ENCODE measurements at regions not wholly inside any gene's neighbourhood (a gene's known extent, or its start where the extent isn't known, plus 50 kb on each side); places are given as distances from the start of the nearest gene placed in this dataset.

DNA sequence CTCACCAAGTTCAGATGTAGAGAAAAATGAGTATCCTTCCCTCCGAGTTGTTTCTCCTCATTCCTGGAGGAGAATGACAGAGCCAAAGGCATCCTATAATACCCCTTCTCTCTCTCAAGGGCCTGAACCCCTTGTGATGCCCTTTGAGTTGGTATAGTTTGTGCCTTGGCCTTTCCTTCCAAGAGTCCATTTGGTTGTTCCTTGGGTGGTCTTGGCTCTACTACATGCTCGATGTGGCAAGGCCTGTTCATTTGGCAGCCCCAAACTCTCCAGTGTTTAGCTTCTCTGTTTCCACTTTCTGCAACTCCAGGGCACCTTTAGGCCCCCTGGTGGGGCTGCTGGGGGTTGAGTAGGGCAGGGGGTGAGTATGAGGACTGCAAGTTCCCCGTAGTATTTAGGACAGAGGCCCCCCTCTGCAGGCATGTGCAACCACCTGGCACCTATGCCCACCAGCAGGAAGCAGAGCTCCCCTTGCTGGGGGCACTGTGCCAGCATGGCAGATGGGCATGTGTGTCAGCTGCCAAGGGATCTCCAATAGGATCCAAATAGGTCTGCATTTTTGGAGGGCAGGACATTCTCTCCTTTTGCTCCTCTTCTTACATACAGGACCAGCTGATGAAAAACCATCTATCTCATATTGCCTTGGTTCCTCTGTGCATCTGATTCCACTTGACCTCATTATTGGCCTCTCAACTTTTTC, 217.2 kb upstream of the CADM1 start:
- Histone ChIP-seq H3K27ac (ENCODE audit: low read length) (no peak overlapping the region), H3K9me3 (ENCODE audit: control insufficient read depth, insufficient read depth, low read depth, low read length) (peaks cover 6% of the 10 kb centered on the region), H3K4me1 (ENCODE audit: control insufficient read depth, insufficient read depth, low read length) (no peaks in the 10 kb centered on the region), H3K27me3 (ENCODE audit: control insufficient read depth, insufficient read depth, low read length) (0 out of 2 replicates have a peak, but pooled peaks cover 2% of the 10 kb centered on the region), H3K4me3 (ENCODE audit: low read depth in 2 of 2, low read length in 2 of 2) (no peak overlapping the region), H3K36me3 (ENCODE audit: control insufficient read depth, insufficient read depth, low read length) (no peaks in the 10 kb centered on the region)
- no TSS peak for BruUV-seq (replicated peaks)
- CTCF ChIA-PET, result no interaction called here
- in situ Hi-C loops (cut with HindIII; ENCODE audit: low pct_unique_long_range_greater_than_20kb, low sequenced_read_pairs) (no loop called here), intact Hi-C loops (cut with micrococcal nuclease; ENCODE audit: unreplicated experiment) (no loop called here)
- POLR2A ChIA-PET, result no interaction called here
- DNase-seq (ENCODE audit: low read depth, low spot score), result no peak
- no peak for ATAC-seq
- TF ChIP-seq, protein P1, sequence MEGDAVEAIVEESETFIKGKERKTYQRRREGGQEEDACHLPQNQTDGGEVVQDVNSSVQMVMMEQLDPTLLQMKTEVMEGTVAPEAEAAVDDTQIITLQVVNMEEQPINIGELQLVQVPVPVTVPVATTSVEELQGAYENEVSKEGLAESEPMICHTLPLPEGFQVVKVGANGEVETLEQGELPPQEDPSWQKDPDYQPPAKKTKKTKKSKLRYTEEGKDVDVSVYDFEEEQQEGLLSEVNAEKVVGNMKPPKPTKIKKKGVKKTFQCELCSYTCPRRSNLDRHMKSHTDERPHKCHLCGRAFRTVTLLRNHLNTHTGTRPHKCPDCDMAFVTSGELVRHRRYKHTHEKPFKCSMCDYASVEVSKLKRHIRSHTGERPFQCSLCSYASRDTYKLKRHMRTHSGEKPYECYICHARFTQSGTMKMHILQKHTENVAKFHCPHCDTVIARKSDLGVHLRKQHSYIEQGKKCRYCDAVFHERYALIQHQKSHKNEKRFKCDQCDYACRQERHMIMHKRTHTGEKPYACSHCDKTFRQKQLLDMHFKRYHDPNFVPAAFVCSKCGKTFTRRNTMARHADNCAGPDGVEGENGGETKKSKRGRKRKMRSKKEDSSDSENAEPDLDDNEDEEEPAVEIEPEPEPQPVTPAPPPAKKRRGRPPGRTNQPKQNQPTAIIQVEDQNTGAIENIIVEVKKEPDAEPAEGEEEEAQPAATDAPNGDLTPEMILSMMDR (IDR thresholded peaks at IDR 0.05), result no peak
- TF ChIP-seq TCF7L2 (IDR thresholded peaks at IDR 0.05; ENCODE audit: low read depth, low read length) (no peak), POLR2AphosphoS5 (IDR thresholded peaks at IDR 0.05; ENCODE audit: low read depth, low read length) (no peak)

GRCh38 chr11:115720602-115721245, 216.5 kb upstream of the CADM1 start:
- H3K36me3 ChIP-seq (ENCODE audit: control insufficient read depth, insufficient read depth, low read length), result no peaks in the 10 kb centered on the region
- no peak overlapping the region for H3K27ac ChIP-seq (ENCODE audit: low read length)
- no TSS peak for BruUV-seq (replicated peaks)
- no peak for TF ChIP-seq POLR2AphosphoS5 (IDR thresholded peaks at IDR 0.05; ENCODE audit: low read depth, low read length)
- TF ChIP-seq TCF7L2 (IDR thresholded peaks at IDR 0.05; ENCODE audit: low read depth, low read length), result no peak
- TF ChIP-seq, protein P1 (IDR thresholded peaks at IDR 0.05), result no peak
- no peak for TF ChIP-seq REST (IDR thresholded peaks at IDR 0.05; ENCODE audit: insufficient read depth in 1 of 2, low read depth in 2 of 2, low read length in 1 of 2)
- TF ChIP-seq SIN3A (IDR thresholded peaks at IDR 0.05; ENCODE audit: borderline replicate concordance, insufficient read depth, low read depth, low read length), result no peak
- no peak for ATAC-seq
- no peak for DNase-seq (ENCODE audit: low read depth, low spot score)
- H3K4me1 ChIP-seq (ENCODE audit: control insufficient read depth, insufficient read depth, low read length), result no peaks in the 10 kb centered on the region
- CTCF ChIA-PET, result no interaction called here
- peaks cover 6% of the 10 kb centered on the region for H3K9me3 ChIP-seq (ENCODE audit: control insufficient read depth, insufficient read depth, low read depth, low read length)
- 0 out of 2 replicates have a peak, but pooled peaks cover 2% of the 10 kb centered on the region for H3K27me3 ChIP-seq (ENCODE audit: control insufficient read depth, insufficient read depth, low read length)
- intact Hi-C loops (cut with micrococcal nuclease; ENCODE audit: unreplicated experiment), result no loop called here
- H3K4me3 ChIP-seq (ENCODE audit: low read depth in 2 of 2, low read length in 2 of 2), result no peak overlapping the region
- in situ Hi-C loops (cut with HindIII; ENCODE audit: low pct_unique_long_range_greater_than_20kb, low sequenced_read_pairs), result no loop called here
- POLR2A ChIA-PET, result no interaction called here
